GM21390 (cell line): ENCODE measurements at regions not wholly inside any gene's neighbourhood (a gene's known extent, or its start where the extent isn't known, plus 50 kb on each side); places are given as distances from the start of the nearest gene placed in this dataset.

Source experiments
- ATAC-seq: cut with Tn5 transposase; IDR thresholded peaks from one replicate; pipeline ENCODE4 v1.9.1; 2021; ENCODE audit not compliant: unreplicated experiment

- no peak for ATAC-seq
These were observed 334.0 kb upstream of the CHD6 start for GRCh38 chr20:41952166-41952565.

DNA sequence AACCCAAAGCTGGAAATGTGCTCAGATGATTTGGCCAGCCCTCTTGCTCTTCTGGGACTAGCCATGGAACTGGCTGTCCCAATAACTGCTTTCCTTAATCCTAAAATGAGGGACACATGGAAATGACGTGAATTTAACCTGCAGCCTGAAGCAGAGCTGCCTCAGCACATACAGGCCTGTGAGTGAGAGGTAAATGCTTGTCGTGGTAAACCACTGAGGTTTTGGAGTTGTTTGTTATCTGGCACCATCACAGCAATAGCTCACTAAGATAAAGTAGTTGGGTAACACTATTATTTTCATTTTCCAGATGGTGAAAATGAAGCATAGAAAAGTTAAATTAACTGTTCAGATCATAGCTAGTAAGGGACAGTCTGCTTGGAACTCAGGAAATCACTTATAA is 333.4 kb upstream of the CHD6 start:
- ATAC-seq, result no peak

DNA sequence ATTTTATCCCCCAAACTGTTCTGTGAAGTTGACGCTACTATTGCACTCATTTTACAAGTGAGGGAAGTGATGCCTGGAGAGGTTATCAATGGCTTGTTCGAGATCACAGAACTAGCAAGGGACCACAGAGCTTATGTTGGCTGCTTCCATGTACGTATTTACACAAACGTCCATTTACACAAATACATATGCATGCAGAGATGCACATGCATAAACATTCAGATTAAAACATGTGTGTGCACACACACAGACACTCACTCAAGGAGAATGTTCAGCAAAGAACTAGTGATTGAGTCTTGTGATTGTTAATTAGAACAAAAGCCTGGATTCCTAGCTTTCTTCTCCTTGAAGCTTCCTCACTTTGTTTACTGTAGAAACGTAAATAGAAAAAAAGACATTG is 321.5 kb upstream of the CHD6 start:
- no peak for ATAC-seq

GRCh38 chr20:41938353-41938752 is 320.2 kb upstream of the CHD6 start:
- no peak for ATAC-seq

DNA sequence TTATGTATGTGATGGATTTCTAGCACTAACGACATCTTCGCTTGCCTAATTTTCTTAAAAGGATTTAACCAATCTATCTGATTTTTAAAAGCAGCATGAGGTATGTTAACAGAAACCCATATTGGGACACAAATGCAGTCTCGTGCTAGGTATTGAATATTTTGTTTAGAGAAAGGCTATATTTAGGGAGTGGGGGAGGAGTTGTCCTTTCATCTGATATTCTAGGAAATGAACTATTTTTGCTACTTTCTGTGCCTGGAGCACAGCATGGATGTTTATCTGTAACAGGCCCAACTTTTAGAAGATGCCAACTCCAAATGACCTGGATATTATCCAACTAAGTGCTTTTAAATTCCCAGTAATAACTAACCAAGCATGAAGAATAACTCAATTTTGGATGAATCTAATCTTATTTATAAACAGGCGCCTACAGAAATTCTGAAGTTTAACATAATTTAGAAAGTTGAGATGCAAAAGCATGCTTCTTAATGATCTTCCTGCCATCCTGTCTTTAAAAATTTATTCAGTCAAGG is 317.1 kb upstream of the CHD6 start:
- no peak for ATAC-seq

GRCh38 chr20:41932431-41932830 is 314.3 kb upstream of the CHD6 start:
- ATAC-seq, result no peak

DNA sequence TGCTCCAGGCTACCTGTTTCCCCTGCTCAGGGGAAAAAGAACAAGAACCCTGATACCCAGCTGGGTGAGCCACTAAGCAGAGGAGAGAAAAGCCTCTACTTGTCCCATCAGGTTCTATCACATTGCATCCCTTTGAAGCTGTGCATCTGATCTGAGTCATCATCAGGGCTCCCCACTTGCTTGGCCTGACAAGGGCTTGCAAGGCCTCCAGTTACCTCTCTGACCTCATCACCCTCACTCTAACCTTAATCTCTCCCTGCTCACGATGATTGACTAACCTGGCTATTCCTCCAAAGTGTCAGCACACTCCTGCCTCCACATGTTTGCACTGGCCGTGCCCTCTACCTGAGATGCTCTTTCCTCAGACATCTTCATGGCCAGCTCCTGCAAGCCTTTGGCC is 309.5 kb upstream of the CHD6 start:
- no peak for ATAC-seq

DNA sequence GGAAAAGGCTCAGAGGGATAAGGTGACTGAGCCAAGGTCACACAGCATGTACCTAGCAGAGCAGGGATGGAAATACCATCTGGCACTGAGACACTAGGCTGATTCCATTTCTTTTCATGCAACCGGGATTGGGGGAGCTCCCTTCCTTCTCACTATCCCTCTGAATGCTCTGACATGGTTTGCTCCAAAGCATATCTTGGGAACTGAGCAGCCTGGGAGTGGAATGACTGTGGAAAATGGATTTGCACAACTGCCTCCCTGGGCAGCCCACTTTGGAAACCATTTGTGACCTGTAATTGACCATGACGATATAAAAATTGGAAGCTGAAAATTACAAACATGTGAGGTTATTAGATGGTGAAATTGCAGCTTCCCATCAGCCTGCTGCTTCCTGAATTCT is 309.0 kb upstream of the CHD6 start:
- no peak for ATAC-seq

DNA sequence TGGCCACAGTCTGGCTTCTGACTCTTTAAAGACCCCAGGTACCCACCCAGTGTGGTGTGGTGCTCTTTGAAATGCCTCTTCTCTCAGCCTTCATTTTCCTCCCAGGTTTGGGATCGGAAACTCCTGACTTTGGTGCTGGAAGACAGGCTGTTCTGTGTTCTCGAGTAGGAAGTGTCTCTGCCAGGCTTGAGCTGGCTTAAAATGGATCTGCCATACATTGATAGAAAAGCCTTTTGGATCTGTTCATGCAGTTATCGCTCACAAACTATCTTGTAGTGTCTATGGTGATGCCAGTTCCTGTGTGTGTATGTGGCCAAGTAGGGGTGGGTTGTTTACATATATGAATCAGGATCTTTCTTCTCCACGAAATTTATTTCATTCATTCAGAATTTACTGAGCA is 307.3 kb upstream of the CHD6 start:
- no peak for ATAC-seq

DNA sequence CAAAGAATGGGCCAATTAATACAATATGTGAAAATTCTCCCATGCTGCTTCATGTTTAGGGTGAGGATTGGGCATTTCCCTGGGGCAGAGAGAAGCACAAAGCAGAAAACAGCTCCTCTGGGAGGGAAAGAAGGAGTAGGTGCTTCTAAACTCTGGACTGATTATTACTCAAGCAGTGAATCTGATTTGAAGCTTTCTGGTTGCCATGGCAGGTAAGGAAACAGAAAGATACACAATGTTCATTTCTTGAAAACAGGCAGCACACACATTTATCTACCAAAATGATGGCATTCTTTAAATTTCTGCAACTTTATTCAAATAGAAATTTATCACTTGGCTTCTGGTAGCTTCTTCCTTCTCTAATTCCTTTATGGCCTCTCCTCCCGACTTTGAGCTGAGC is 305.4 kb upstream of the CHD6 start:
- no peak for ATAC-seq

GRCh38 chr20:41913146-41913545 is 295.0 kb upstream of the CHD6 start:
- ATAC-seq, result no peak

GRCh38 chr20:41910558-41910957 is 292.4 kb upstream of the CHD6 start:
- no peak for ATAC-seq

DNA sequence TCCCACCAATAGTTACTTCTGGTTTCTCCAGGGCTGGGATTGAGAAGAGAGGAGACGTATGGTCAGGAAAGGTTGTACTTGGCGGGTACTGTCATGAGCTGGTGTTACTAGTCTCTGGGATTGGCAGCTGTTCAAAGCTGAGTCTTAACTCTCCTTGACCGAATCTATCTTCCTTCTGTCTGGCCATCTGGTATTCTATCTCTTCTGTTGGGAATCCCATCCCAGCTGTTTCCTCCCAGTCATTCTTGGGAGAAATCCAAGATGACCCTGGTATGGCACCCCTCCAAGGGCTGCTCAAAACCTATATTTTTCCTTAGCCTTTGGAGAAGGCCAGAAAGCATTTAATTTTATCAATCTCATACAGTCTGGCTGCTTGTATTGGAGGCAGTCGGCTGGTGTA is 287.0 kb upstream of the CHD6 start:
- no peak for ATAC-seq

GRCh38 chr20:41903586-41903985 is 285.4 kb upstream of the CHD6 start:
- no peak for ATAC-seq

DNA sequence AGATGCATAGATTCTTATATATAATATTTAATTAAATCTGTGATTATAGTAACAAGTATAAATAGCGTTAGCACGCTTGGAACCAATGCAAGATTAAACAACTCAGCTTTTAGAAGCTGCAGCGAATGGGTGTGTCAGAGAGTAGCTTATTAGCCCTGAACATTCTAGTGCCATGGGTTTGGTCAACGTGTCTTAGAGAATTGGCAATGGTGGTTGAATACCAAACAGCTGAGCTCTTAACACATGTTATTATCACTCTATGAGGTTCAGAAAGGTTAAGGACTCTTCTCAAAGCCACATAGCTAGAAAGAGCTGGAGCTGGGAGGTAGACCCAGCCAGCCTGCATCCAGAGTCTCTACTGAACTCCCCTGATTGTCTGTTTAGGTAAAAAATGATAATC is 284.2 kb upstream of the CHD6 start:
- ATAC-seq, result no peak

- no peak for ATAC-seq
These were observed 282.1 kb upstream of the CHD6 start for GRCh38 chr20:41900201-41900691.

- ATAC-seq, result no peak
These were observed 279.5 kb upstream of the CHD6 start for GRCh38 chr20:41897708-41898107.

DNA sequence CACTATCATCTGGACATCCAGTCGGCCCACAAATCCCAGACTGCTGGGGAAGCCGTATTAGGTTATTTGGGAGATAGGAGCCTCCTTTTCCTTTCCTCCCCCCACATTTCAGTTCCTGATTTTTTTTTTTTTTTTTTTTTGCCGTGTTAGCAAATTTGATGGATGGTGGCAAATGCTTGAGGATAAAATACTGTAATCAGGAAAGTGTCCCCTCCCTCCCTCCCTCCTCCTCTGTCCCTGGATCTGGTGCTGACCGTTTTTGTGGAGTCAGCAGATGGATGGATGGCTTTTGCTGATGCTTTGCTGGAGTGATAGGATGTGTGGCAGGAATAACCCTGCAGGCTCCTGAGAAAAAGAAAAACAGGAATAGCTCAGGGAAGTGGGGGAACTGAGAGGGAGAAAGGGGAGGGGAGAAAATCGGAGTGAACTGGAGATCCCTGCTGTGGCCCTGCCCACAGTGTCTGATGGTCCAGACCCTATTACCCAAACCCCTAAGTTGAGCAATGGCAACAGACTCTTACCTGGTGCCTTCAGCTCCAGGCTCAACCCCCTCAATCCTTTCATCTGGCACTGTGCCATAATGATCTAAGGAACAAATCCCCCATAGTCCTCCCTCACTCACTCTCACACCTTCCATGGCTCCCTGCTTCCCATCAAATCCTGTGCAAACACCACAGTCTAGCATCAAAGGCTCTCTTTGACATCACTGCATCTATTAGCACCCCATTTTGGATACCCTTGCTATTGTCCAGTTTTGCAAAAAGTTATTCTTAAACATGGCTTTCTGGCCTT is 277.3 kb upstream of the CHD6 start:
- no peak for ATAC-seq

DNA sequence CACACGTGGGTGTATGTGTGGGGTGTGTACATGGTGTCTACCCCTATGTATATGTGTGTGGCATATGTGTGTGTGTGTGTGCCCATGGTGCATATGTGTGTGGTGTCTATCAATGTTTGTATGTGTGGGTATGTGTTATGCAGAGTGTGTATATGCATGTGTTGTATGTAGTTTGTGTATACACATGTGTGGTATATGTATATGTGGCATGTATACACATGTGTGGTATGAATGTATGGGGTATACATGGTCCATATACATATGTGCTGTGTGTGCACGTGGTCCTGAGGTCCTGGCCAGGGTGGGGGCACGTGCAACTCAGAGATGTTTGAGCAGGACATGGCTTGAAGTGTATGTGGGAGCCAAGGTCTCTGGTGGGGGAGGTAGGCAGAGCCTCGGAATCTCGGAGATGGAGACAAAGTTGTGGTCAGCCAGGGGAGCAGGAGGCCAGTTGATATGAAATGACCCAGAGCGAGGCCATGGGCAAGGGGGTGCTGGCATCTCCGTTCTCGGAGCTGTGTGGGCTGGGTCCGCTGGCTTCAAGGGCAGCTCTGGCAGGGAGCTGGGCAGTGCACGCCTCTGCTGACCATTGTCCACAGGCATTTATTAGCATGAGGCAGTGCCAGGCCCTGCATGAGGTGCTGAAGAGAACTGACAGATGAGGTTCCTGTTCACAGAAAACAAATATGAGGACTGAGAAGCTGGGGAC is 276.2 kb upstream of the CHD6 start:
- ATAC-seq, result no peak

- ATAC-seq, result no peak
These were observed 273.9 kb upstream of the CHD6 start for GRCh38 chr20:41892031-41892430.

DNA sequence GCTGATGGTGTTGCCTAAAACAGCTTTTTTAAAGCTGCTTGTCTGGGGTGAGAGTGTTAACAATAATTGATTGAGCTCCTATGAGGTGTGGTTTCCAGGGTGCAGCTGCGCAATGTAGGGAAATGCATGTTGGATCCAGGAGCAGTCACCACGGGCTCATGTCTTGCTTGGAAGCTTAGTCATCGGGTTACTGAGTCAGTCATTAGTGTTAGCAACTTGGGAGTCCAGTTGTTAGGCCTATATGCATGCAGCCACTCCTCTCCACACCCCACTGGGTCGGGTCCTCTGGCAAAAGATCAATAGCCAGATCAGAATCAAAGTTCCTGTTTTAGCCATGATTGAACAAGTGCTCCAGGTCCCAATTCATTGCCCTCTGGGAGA is 271.7 kb upstream of the CHD6 start:
- no peak for ATAC-seq

DNA sequence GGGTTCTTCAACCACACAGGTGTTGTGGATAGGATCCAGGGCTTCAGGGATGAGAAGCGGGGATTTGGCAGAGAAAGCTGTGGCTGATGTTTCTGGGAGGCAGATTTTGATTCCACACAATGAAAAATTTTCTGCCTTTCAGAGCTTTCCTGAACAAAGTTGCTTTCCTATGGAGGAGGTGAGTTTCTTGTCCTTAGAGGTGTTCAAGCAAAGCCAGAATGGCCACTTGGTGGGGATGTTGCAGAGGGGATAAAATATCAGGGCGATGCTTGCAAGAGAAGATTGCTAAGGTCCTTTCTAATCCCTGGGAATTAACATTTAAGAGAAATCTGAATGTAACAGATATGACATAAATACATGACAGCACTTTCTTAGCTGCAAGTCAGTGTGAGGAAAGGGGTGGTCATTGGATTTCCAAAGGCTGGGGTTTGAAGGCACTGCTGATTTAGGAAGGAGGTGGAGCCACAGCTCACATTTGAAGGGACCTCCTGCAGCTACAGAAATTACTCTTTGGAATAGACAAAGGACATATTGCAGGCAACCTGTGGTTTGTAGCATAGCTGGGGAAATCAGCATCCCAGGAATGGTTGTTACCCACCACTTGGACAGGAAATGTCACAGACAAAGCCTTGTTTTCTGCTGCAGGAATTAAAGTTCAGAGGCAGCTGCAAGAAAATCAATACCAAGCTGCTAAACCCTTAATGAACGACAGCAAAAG is 271.1 kb upstream of the CHD6 start:
- ATAC-seq, result no peak
